ENCODE measurements at regions not wholly inside any gene's neighbourhood (a gene's known extent, or its start where the extent isn't known, plus 50 kb on each side); places are given as distances from the start of the nearest gene placed in this dataset.

DNA sequence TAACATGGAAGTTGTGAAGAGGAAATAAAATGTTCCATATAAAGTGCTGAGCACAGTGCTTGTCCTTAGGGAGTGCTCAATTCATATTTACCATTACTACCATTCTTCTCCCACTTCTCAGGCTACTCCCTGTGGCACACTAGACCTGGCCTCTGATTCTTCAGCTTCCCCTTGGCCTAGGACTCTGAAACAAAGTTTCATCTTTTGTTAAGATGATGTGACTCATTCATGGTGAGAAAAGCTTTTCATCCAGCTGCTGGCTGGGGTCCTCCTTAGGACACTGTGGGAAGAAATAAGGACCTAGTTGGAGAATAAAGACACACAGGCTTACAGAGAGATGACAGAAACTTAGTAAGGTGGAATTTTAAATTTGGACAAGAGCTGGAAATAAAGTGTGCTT is 314.8 kb downstream of the CDC5L start:
- H3K4me3 Mint-ChIP-seq (ENCODE audit: low read depth): no peak overlapping the region
- no peaks in the 10 kb centered on the region for H3K9me3 Mint-ChIP-seq (ENCODE audit: low read depth)
- DNase-seq (ENCODE audit: low spot score, unreplicated experiment): no peak
- no peak overlapping the region for H3K27ac Mint-ChIP-seq
- no peaks in the 10 kb centered on the region for H3K4me1 Mint-ChIP-seq (ENCODE audit: low read depth)
- H3K27me3 Mint-ChIP-seq: peaks cover 6% of the 10 kb centered on the region
- TF ChIP-seq, protein P1, sequence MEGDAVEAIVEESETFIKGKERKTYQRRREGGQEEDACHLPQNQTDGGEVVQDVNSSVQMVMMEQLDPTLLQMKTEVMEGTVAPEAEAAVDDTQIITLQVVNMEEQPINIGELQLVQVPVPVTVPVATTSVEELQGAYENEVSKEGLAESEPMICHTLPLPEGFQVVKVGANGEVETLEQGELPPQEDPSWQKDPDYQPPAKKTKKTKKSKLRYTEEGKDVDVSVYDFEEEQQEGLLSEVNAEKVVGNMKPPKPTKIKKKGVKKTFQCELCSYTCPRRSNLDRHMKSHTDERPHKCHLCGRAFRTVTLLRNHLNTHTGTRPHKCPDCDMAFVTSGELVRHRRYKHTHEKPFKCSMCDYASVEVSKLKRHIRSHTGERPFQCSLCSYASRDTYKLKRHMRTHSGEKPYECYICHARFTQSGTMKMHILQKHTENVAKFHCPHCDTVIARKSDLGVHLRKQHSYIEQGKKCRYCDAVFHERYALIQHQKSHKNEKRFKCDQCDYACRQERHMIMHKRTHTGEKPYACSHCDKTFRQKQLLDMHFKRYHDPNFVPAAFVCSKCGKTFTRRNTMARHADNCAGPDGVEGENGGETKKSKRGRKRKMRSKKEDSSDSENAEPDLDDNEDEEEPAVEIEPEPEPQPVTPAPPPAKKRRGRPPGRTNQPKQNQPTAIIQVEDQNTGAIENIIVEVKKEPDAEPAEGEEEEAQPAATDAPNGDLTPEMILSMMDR (IDR thresholded peaks at IDR 0.05; ENCODE audit: unreplicated experiment): no peak
- H3K36me3 Mint-ChIP-seq (ENCODE audit: insufficient read depth): no peaks in the 10 kb centered on the region

DNA sequence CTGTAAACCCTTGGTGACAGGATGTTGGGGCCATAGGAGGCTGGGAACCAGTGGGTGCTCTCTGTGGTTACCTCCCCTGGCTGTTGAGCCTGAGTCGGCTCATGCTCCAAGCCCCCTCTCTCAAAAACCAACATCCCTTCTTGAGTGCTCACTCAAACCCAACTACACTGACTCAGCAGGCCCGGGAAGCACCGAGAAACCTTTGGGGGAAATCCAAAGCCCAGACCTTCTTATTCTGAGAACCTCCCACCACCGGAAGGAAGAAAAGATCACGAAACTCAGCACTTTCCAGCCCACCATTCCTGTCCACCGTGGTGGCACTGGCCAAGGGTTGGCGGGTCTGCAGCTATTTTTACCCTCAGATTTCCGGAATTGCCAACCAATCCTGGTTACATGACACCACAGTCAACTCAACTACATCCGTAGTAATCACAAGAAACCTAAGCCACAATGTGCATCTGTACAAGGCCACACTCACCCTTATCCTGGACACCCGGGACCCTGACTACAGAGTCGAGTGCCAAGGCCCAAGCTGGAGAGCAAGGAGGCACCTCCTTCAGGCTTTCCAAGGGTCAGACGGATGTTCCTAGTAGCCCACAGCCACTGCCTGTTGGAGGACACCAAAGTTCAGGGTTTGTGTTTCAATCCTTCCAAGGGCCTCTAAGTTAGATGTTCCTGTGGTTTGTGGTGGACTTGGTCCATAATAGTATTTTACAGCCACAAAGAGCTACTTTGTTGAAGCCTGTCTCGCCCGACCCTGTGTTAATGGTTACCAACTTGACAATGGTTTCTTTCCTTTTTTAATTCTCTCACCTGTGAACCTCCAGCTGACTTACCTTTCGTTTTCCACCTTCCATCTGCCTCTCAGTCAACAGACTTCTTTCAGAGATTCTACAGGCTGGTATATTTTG is 317.0 kb downstream of the CDC5L start:
- H3K4me1 Mint-ChIP-seq (ENCODE audit: low read depth): no peaks in the 10 kb centered on the region
- peaks cover 9% of the 10 kb centered on the region for H3K27me3 Mint-ChIP-seq
- peaks cover 6% of the 10 kb centered on the region for H3K9me3 Mint-ChIP-seq (ENCODE audit: low read depth)
- H3K36me3 Mint-ChIP-seq (ENCODE audit: insufficient read depth): no peaks in the 10 kb centered on the region
- DNase-seq (ENCODE audit: low spot score, unreplicated experiment): no peak
- H3K4me3 Mint-ChIP-seq (ENCODE audit: low read depth): no peak overlapping the region
- TF ChIP-seq, protein P1 (IDR thresholded peaks at IDR 0.05; ENCODE audit: unreplicated experiment): no peak
- no peak overlapping the region for H3K27ac Mint-ChIP-seq

DNA sequence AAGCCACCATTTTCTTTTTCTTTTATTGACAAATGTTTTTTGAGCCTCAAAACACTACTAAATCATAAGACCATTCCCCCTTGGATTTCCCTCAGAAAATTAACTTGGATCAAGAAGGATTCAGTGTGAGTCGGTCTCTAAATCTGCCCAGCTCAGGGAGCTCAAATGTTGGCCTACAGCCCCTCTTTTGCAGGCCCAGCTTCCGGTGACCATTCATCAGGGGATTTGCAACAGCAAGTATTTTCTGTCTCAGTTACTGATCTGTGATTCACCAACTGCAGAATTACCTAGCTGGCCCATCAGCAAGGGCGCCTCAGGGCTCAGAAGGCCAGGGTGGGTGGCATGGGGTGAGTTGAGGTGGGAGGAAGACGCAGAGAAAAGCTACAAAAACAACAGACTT is 318.1 kb downstream of the CDC5L start:
- Mint-ChIP-seq H3K4me3 (ENCODE audit: low read depth) (no peak overlapping the region), H3K27ac (no peak overlapping the region), H3K4me1 (ENCODE audit: low read depth) (no peaks in the 10 kb centered on the region), H3K36me3 (ENCODE audit: insufficient read depth) (no peaks in the 10 kb centered on the region), H3K27me3 (peaks cover 9% of the 10 kb centered on the region), H3K9me3 (ENCODE audit: low read depth) (peaks cover 6% of the 10 kb centered on the region)
- DNase-seq (ENCODE audit: low spot score, unreplicated experiment): no peak
- TF ChIP-seq, protein P1 (IDR thresholded peaks at IDR 0.05; ENCODE audit: unreplicated experiment): no peak

DNA sequence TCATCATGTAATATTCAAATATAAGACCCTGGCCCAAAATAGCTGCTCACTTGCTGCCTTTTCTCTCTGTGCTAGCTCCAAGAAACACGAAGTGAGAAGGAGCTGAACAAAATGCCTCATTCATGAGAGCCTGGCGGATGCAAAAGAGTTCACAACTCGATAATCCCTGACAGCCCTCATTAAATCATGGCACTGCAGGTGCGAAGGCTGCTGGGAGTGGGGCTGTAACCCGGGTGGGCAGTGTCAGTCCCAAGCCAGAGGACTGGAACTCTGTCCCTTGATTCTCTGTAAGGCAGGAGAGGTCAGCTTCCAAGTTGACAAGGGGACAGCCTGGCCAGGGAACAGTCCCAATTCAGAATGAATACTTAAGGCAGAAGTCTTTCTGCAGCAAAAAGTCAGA is 318.5 kb downstream of the CDC5L start:
- TF ChIP-seq, protein P1 (IDR thresholded peaks at IDR 0.05; ENCODE audit: unreplicated experiment): no peak
- Mint-ChIP-seq H3K27ac (no peak overlapping the region), H3K4me3 (ENCODE audit: low read depth) (no peak overlapping the region), H3K9me3 (ENCODE audit: low read depth) (peaks cover 6% of the 10 kb centered on the region), H3K4me1 (ENCODE audit: low read depth) (no peaks in the 10 kb centered on the region), H3K36me3 (ENCODE audit: insufficient read depth) (no peaks in the 10 kb centered on the region), H3K27me3 (peaks cover 9% of the 10 kb centered on the region)
- no peak for DNase-seq (ENCODE audit: low spot score, unreplicated experiment)

DNA sequence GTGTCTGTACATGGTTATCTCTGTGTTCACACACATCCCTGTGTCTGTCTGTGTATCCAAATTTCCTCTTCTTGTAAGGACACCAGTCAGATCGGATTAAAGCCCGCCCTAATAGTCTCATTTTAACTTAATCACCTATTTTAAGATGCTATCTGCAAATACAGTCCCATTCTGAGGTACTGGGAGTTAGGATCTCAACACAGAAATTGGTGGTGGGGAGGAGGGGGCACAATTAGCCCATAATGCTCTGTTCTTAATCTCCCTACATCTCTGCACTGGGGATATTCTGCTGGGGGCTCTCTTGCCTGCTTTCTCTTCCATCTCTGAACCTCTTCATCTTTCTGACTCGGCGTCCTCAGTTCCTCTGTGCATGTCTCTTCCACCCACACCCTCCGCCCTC is 320.7 kb downstream of the CDC5L start:
- Mint-ChIP-seq H3K4me3 (ENCODE audit: low read depth) (no peak overlapping the region), H3K27me3 (peaks cover 6% of the 10 kb centered on the region), H3K4me1 (ENCODE audit: low read depth) (peaks cover 3% of the 10 kb centered on the region), H3K27ac (no peak overlapping the region), H3K36me3 (ENCODE audit: insufficient read depth) (no peaks in the 10 kb centered on the region), H3K9me3 (ENCODE audit: low read depth) (peaks cover 6% of the 10 kb centered on the region)
- TF ChIP-seq, protein P1 (IDR thresholded peaks at IDR 0.05; ENCODE audit: unreplicated experiment): no peak
- no peak for DNase-seq (ENCODE audit: low spot score, unreplicated experiment)
